ENCODE measurements at regions not wholly inside any gene's neighbourhood (a gene's known extent, or its start where the extent isn't known, plus 50 kb on each side); places are given as distances from the start of the nearest gene placed in this dataset.
"Not testable (repeated sequence)": the region's sequence is repeated elsewhere in the genome, so short reads cannot be mapped to it uniquely, and the experiment has no call there.

DNA sequence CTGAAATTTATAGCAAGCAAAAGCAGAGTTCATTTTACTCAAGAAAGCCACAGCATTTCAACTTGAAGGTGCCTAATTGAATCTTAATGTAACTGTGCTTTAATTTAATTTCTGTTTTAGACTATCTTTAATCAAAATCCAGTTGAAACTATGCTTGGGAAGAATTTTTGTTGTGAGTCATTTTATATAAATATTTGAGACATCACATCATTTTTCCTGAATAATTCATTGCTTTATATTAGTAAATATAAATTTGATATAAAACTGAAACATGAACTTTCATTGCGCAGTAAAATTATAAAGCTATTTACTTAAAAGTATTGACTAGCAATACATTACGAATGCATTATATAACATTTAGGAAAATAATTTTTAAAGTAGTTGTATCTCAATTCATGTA lies 1937.1 kb upstream of the CDH9 start:
- DNase-seq, result no peak

- no peak for DNase-seq
Observed at GRCh38 chr5:28967848-28968247, 1929.5 kb upstream of the CDH9 start.

DNA sequence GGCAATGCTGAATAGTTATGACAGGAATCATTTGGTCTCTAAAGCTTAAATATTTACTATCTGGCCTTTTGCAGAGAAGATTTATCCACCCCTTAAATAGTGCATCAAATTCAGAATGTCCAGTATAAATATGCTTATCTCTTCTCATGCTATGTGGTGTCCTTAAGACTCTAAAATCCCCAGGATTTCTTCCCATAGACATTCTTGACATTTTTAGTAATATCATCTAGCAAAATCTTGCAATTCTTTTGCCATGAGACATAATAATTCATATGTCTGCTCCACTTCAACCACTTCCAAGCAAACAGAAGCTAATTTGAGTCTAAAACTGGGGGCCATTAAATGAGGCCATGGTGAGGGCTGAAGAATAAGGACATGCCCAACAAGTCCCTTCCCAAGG lies 1923.4 kb upstream of the CDH9 start:
- DNase-seq, result no peak

- no peak for DNase-seq
Observed at GRCh38 chr5:28958581-28958980, 1920.2 kb upstream of the CDH9 start.

GRCh38 chr5:28957450-28957849 lies 1919.1 kb upstream of the CDH9 start:
- no peak for DNase-seq

DNA sequence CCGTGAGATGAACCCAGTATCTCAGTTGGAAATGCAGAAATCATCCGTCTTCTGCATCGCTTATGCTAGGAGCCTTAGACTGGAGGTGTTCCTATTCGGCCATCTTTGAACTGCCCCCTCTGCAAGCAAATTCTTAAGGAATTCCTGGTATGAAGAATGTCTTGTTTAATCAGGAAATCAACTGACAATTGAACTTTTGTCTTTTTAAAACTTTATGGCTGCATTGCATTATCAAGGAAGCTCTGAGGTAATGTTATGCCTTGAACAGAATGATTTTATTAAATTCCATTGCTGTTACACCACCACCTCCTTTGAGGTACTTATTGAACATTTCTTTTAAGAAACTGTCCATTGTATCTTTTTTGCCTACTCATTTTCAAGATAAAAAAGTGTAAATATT lies 1915.7 kb upstream of the CDH9 start:
- no peak for DNase-seq

- DNase-seq, result no peak
Observed at GRCh38 chr5:28947865-28948264, 1909.5 kb upstream of the CDH9 start.

DNA sequence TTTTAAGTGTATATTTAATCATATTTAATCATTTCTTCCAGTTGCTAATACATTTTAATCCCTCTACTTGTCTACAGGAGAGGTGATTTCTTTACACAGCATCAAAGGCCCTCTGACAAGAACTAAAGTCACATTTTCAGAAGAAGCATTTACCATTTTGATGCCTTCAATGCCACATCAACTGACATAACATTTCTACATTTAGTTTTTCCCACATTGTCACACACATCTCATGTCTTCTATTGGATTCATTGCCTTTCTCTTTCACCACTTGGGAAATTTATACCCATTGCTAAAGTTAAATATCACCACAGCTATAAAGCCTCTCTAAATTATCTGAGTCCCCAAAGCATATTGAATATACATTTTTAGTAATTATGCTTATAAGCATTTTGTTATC lies 1907.5 kb upstream of the CDH9 start:
- DNase-seq, result no peak

GRCh38 chr5:28929366-28929765 lies 1891.0 kb upstream of the CDH9 start:
- DNase-seq, result not testable (repeated sequence)

- DNase-seq, result not testable (repeated sequence)
Observed at GRCh38 chr5:28928327-28928790, 1890.0 kb upstream of the CDH9 start.

- no peak for DNase-seq
Observed at GRCh38 chr5:28927559-28928326, 1889.4 kb upstream of the CDH9 start.

GRCh38 chr5:28926422-28926821 lies 1888.0 kb upstream of the CDH9 start:
- DNase-seq, result no peak

GRCh38 chr5:28917631-28918030 lies 1879.2 kb upstream of the CDH9 start:
- no peak for DNase-seq

GRCh38 chr5:28914297-28914696 lies 1875.9 kb upstream of the CDH9 start:
- no peak for DNase-seq

GRCh38 chr5:28903643-28904042 lies 1865.3 kb upstream of the CDH9 start:
- DNase-seq, result no peak

DNA sequence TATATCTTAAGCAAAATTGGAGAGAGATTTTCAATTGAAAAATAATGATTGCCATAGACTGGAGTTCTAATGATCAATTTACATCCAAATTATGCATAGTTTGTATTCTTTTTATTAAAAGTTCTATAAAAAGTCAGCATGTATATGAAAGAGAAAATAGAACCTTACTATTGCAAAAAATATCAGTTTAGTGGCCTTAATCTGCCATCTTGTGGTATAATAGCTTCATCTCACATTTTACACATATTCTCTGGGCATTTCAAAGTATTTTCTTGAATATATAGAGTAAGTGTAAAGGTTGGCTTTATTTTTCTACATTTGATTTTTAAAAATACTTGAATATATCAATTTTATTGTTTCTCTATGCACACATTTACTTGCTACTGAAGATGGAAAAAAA lies 1858.6 kb upstream of the CDH9 start:
- DNase-seq, result no peak

DNA sequence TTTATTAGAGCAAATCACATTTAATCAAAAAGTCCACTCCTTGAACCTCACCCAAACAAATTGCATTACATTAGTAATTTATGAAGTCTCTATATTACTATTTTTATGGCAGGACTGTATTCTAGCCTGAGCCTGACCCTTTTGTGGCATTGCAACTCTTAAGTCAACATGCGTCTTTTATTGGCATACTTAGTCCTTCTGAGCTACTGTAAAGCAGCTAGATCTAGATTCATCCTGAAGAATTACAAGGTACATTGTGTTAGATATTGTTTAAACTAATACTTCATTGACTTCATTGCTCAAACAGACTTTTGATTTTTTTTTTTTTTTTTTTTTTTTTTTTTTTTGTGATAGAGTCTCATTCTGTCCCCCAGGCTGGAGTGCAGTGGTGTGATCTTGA lies 1842.5 kb upstream of the CDH9 start:
- DNase-seq, result no peak

DNA sequence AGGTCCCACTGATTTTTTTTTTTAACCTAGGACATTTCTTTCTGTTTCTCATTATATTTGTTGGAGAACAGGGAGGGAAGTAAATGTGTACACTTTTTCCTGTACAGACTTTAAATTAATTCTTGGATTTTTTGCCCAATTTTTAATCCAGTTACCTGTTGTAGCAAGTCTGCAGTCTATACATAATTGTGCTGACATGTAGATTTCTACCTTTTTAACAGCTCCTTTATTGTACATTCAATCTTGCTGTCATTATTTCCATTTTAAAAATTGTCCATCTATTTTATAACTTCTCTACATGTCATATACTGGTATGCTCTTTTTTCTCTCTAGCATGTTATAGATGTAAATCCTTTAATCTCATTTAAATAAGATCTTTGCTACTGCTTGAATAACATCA lies 1838.7 kb upstream of the CDH9 start:
- no peak for DNase-seq

- no peak for DNase-seq
Observed at GRCh38 chr5:28864006-28864405, 1825.6 kb upstream of the CDH9 start.

GRCh38 chr5:28862860-28863196 lies 1824.4 kb upstream of the CDH9 start:
- no peak for DNase-seq

GRCh38 chr5:28862137-28862859 lies 1823.9 kb upstream of the CDH9 start:
- DNase-seq, result no peak

DNA sequence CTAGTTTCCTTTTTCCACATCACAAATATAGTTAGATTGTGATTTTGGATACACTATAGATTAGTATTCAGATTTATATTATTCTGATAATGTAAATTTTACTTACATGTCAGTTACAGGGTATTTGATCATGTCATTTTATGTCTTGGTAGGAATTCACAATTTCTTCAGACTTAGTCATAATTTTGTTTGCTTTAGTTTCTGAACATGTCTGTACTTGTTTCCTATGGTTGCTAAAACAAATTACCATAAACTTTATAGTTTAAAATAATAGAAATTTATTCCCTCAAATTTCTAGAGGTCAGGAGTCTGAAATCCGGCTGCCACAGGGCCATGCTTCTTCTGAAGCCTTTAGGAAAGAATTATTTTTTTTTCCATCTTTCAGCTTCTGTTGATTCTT lies 1817.2 kb upstream of the CDH9 start:
- no peak for DNase-seq

DNA sequence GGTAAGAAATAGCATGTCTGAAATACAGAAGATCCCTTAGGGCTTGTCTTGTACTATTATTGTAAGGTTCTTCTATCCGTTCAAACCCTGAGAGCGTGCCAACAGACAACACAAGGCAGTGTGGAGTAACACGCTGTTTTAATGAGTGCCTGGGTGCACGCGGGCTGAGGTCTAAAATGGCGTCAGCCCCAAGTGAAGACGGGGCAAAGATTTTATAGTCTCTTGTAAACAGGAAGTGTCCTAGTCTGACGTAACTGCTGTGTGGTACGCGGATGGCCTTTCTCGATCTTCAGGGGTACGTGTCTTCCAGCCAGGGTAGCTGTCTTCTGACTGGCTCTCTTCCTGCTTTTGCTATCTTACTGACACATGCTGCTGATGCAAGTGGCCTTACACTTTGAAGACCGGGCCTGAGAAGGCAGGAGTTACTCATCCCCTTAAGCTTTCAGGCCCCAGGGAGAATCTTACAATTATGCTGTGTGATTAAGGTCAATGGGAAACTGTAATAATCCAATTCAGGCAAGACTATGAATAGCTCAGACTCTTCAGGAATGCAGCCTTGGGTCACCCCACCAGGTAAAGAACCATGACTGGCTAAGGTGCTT lies 1812.0 kb upstream of the CDH9 start:
- DNase-seq, result no peak

- DNase-seq, result no peak
Observed at GRCh38 chr5:28831042-28831441, 1792.7 kb upstream of the CDH9 start.
